Activated CD4-positive, alpha-beta memory T cell treated with anti-CD3 and anti-CD28 coated beads, Interleukin-2, amount 10 ng/mL, durations not matched to agents 7 days and 5 days (primary cell): ENCODE measurements at regions not wholly inside any gene's neighbourhood (a gene's known extent, or its start where the extent isn't known, plus 50 kb on each side); places are given as distances from the start of the nearest gene placed in this dataset.

Source experiments
- CTCF ChIA-PET: fragments of 350-600 bp; sonication (Branson Sonifier 250); formaldehyde crosslinking; loops from one replicate; lab custom pipeline; 2021; ENCODE audit warnings: antibody characterized with exemption, inconsistent platforms; lab: Charles Lee
- POLR2A ChIA-PET: fragments of 350-600 bp; sonication (Branson Sonifier 250); formaldehyde crosslinking; loops from one replicate; lab custom pipeline; 2021; ENCODE audit warnings: antibody characterized with exemption; lab: Charles Lee
- DNase-seq: peaks from one replicate; pipeline ENCODE4 v3.0.0-alpha.2; 2020
- H3K27ac Mint-ChIP-seq: one replicate; pipeline ENCODE4 v1.8.0; 2021; ENCODE audit warnings: mild to moderate bottlenecking, mixed read lengths
- H3K27me3 Mint-ChIP-seq: one replicate; pipeline ENCODE4 v1.8.0; 2021; ENCODE audit warnings: mixed read lengths
- H3K36me3 Mint-ChIP-seq: one replicate; pipeline ENCODE4 v1.8.0; 2021; ENCODE audit warnings: low read depth, mixed read lengths
- H3K4me1 Mint-ChIP-seq: one replicate; pipeline ENCODE4 v1.8.0; 2021; ENCODE audit warnings: mixed read lengths
- H3K4me3 Mint-ChIP-seq: one replicate; pipeline ENCODE4 v1.8.0; 2021; ENCODE audit warnings: mild to moderate bottlenecking, mixed read lengths
- H3K9me3 Mint-ChIP-seq: one replicate; pipeline ENCODE4 v1.8.0; 2021; ENCODE audit warnings: mixed read lengths

DNA sequence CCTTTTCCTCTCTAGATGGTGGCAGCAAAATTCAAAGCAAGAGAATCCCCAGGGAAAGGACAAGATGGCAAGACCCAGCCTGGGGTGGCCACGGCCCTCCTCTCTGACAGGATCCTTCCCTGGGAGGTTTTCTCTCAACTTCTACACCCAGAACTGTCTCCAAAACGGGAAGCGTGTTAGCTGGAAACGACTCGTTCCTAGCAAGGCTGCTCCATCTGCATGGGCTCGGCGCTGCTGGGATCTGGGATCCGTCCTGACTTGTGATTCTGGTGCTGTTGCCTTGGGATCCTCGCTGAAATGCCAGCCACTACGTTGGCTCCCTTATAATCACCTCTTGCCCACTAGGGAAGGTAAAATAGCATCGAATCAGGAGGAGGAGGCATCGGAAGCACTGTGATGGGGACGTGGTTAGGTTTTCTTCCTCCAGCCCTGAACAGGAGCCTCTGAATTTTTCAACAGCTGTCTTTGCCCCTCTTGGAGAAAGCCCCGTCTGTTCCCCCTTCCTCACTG is 514.8 kb upstream of the MYT1L start:
- H3K36me3 Mint-ChIP-seq = no peaks in the 10 kb centered on the region
- no peaks in the 10 kb centered on the region for H3K4me1 Mint-ChIP-seq
- no peak for DNase-seq
- H3K27me3 Mint-ChIP-seq = no peaks in the 10 kb centered on the region
- CTCF ChIA-PET = no interaction called here
- no peak overlapping the region for H3K27ac Mint-ChIP-seq
- H3K9me3 Mint-ChIP-seq = no peaks in the 10 kb centered on the region
- POLR2A ChIA-PET = no interaction called here
- H3K4me3 Mint-ChIP-seq = no peak overlapping the region

DNA sequence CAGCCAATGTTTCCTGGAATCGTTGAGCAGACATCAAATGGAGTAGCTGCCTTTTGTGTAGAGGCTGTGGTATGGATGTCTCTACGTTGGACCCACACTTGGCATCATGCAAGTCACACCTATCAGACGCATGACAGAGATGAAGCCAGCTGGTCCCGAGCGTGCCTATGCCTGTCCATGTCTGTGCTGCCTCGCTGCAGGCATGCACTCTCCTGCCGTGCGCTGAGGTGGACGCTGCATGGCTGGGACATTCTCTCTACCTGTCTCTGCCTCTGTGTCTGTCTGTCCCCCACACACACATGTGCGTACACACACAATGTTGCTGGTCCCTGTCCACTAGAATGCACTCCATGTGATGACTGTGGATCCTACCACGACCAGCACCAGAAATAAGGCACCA is 514.2 kb upstream of the MYT1L start:
- DNase-seq = no peak
- Mint-ChIP-seq H3K36me3 (no peaks in the 10 kb centered on the region), H3K4me3 (no peak overlapping the region), H3K4me1 (no peaks in the 10 kb centered on the region), H3K9me3 (no peaks in the 10 kb centered on the region), H3K27me3 (no peaks in the 10 kb centered on the region), H3K27ac (no peak overlapping the region)
- POLR2A ChIA-PET = no interaction called here
- CTCF ChIA-PET = no interaction called here

DNA sequence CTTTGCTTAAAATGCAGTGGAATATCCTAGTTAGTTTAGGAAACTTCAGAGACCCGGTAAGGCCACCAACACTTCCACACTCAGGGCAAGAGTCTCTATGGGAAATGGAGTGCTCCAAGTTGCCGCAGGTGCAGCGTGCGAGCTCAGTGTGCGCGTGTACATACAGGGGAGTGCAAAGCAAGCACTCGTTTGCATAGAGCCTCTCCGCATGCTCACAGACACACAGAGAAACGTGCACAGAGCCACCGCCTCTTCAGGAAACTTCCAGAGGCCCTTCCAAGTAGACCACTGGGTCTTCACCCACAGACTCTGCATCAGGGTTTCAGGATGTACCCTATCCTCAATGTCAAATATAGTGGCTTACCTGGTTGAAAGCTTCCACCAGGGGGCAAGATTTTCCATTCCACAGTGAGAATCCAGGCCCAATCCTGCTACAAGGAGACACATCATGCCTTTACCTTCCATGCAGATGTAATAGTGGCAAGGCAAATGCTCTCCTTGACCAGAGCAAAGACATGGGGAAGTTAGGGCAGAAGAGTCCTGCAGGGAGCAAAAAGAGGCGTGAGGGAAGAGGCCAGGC is 513.0 kb upstream of the MYT1L start:
- DNase-seq = no peak
- H3K4me1 Mint-ChIP-seq = no peaks in the 10 kb centered on the region
- ChIA-PET POLR2A (no interaction called here), CTCF (no interaction called here)
- H3K27ac Mint-ChIP-seq = no peak overlapping the region
- H3K27me3 Mint-ChIP-seq = no peaks in the 10 kb centered on the region
- no peaks in the 10 kb centered on the region for H3K36me3 Mint-ChIP-seq
- no peak overlapping the region for H3K4me3 Mint-ChIP-seq
- no peaks in the 10 kb centered on the region for H3K9me3 Mint-ChIP-seq

DNA sequence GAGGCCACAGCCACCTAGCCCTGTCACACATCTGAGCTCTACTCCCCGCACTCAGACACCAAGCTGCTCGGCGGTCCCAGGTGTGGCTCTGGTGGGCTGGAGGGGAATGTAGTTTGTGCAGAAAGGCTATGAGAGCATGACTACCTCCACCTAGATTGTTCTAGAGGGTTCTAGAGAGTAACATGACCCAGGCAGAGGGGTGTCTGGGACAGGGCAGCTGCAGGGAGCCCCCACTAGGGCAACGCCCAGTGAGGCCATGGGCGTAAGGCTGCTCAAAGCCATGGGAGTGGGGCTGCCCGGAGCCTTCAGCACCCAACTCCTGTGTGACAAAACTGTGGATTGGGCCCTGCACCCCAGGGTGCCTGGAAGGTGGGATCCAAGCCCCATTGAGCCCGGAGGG is 511.4 kb upstream of the MYT1L start:
- DNase-seq = no peak
- H3K9me3 Mint-ChIP-seq = no peaks in the 10 kb centered on the region
- ChIA-PET POLR2A (no interaction called here), CTCF (no interaction called here)
- H3K36me3 Mint-ChIP-seq = no peaks in the 10 kb centered on the region
- H3K4me3 Mint-ChIP-seq = no peak overlapping the region
- H3K4me1 Mint-ChIP-seq = no peaks in the 10 kb centered on the region
- no peaks in the 10 kb centered on the region for H3K27me3 Mint-ChIP-seq
- H3K27ac Mint-ChIP-seq = no peak overlapping the region

- H3K27ac Mint-ChIP-seq = no peak overlapping the region
These were observed 509.7 kb upstream of the MYT1L start for GRCh38 chr2:2840681-2841300.

GRCh38 chr2:2839782-2840531 is 508.9 kb upstream of the MYT1L start:
- ChIA-PET CTCF (no interaction called here), POLR2A (no interaction called here)
- Mint-ChIP-seq H3K4me3 (no peak overlapping the region), H3K9me3 (no peaks in the 10 kb centered on the region), H3K4me1 (no peaks in the 10 kb centered on the region), H3K36me3 (no peaks in the 10 kb centered on the region), H3K27me3 (no peaks in the 10 kb centered on the region), H3K27ac (no peak overlapping the region)
- DNase-seq = peak; percentile 7

More at GRCh38 chr2:2840681-2841300, 509.7 kb upstream of the MYT1L start:
- Mint-ChIP-seq H3K27me3 (no peaks in the 10 kb centered on the region), H3K36me3 (no peaks in the 10 kb centered on the region), H3K4me1 (no peaks in the 10 kb centered on the region), H3K9me3 (no peaks in the 10 kb centered on the region), H3K4me3 (no peak overlapping the region)
- POLR2A ChIA-PET = no interaction called here
- CTCF ChIA-PET = no interaction called here
- peak; percentile 1 for DNase-seq

DNA sequence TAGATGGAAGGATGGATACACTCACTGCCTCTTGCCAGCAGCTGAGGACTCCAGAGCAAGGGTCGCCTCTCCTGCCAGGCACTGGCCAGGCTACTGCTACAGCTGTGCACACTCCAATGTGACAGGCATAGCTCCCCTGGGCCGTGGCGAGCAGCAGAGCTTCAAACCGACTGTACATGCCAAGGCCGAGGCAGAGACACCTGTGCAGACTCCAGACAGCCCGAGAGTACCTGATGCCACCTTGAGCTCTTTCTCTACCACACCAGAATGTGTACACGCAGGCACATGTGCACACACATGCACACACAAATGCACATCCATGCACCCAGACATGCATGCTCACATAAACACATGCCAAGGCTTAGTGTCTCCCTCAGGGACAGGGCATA is 508.3 kb upstream of the MYT1L start:
- POLR2A ChIA-PET = no interaction called here
- no peaks in the 10 kb centered on the region for H3K9me3 Mint-ChIP-seq
- no peaks in the 10 kb centered on the region for H3K4me1 Mint-ChIP-seq

GRCh38 chr2:2838548-2838845 is 507.4 kb upstream of the MYT1L start:
- POLR2A ChIA-PET = no interaction called here
- no peaks in the 10 kb centered on the region for H3K4me1 Mint-ChIP-seq
- no peak overlapping the region for H3K27ac Mint-ChIP-seq
- peak; percentile 13 for DNase-seq
- no peak overlapping the region for H3K4me3 Mint-ChIP-seq
- no peaks in the 10 kb centered on the region for H3K27me3 Mint-ChIP-seq
- CTCF ChIA-PET = no interaction called here
- no peaks in the 10 kb centered on the region for H3K36me3 Mint-ChIP-seq
- H3K9me3 Mint-ChIP-seq = no peaks in the 10 kb centered on the region

More for the DNA sequence above, 508.3 kb upstream of the MYT1L start:
- H3K4me3 Mint-ChIP-seq = no peak overlapping the region
- peak; percentile 7 for DNase-seq
- CTCF ChIA-PET = no interaction called here
- H3K27ac Mint-ChIP-seq = no peak overlapping the region
- H3K36me3 Mint-ChIP-seq = no peaks in the 10 kb centered on the region
- H3K27me3 Mint-ChIP-seq = no peaks in the 10 kb centered on the region

DNA sequence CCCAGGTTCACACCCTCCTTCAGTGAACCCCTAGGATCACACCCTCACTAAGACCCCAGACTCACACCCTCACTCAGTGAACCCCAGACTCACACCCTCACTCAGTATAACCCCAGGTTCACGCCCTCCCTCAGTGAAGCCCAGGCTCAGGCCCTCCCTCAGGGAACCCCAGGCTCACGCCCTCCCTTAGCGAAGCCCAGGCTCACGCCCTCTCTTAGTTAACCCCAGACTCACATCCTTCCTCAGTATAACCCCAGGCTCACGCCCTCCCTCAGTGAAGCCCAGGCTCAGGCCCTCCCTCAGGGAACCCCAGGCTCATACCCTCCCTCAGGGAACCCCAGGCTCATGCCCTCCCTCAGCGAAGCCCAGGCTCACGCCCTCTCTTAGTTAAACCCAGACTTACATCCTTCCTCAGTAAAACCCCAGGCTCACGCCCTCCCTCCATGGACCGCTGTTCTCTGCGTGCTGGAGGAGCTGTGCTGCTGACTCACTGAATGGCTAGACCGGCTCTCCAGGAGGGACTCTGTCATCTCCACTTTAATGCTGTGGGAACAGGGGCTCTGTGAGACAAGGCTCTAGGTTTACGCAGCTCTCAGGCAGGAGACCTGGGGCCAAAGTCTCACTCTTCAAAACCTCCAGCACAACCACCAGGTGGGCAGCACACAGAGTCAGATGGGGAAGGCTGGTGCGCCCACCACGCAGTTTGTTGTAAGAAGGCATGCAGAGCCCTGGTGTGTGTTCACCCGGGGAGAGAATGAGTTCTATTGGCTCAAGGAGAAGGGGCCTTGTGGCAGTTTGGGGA is 506.9 kb upstream of the MYT1L start:
- POLR2A ChIA-PET = no interaction called here
- H3K27ac Mint-ChIP-seq = no peak overlapping the region

GRCh38 chr2:2836343-2837070 is 505.4 kb upstream of the MYT1L start:
- ChIA-PET POLR2A (no interaction called here), CTCF (no interaction called here)
- Mint-ChIP-seq H3K27ac (no peak overlapping the region), H3K9me3 (no peaks in the 10 kb centered on the region), H3K36me3 (no peaks in the 10 kb centered on the region), H3K4me1 (no peaks in the 10 kb centered on the region), H3K27me3 (no peaks in the 10 kb centered on the region), H3K4me3 (no peak overlapping the region)
- DNase-seq = peak; percentile 2

More for the DNA sequence above, 506.9 kb upstream of the MYT1L start:
- H3K36me3 Mint-ChIP-seq = no peaks in the 10 kb centered on the region
- H3K4me1 Mint-ChIP-seq = no peaks in the 10 kb centered on the region
- H3K27me3 Mint-ChIP-seq = no peaks in the 10 kb centered on the region
- CTCF ChIA-PET = no interaction called here
- DNase-seq = peak; percentile 7
- H3K9me3 Mint-ChIP-seq = no peaks in the 10 kb centered on the region
- no peak overlapping the region for H3K4me3 Mint-ChIP-seq

- no peaks in the 10 kb centered on the region for H3K9me3 Mint-ChIP-seq
- H3K27me3 Mint-ChIP-seq = no peaks in the 10 kb centered on the region
- ChIA-PET CTCF (no interaction called here), POLR2A (no interaction called here)
- no peaks in the 10 kb centered on the region for H3K4me1 Mint-ChIP-seq
- H3K4me3 Mint-ChIP-seq = no peak overlapping the region
- H3K27ac Mint-ChIP-seq = no peak overlapping the region
- no peaks in the 10 kb centered on the region for H3K36me3 Mint-ChIP-seq
- DNase-seq = peak; percentile 11
These were observed 503.6 kb upstream of the MYT1L start for GRCh38 chr2:2834516-2835254.

DNA sequence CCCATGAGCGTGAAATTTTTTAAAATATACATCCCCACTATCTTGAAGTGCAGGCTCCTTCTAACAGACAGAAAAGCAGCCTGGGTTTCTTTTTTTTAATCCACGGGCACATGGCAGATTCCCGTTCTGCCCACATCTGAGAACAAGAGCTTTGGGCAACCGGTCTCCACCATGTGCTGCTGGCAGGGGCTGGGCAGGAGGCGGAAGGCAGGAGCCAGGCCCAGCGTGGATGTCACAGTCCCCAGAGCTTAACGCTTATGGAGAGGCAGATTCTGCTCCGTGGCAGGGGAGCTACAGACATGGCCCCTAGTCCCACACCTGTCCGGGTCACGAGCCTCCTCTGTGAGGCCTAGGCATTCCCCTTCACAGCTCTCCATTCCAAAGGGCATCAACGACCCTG is 503.0 kb upstream of the MYT1L start:
- no peaks in the 10 kb centered on the region for H3K36me3 Mint-ChIP-seq
- no peaks in the 10 kb centered on the region for H3K4me1 Mint-ChIP-seq
- ChIA-PET POLR2A (no interaction called here), CTCF (no interaction called here)
- DNase-seq = peak; percentile 5
- H3K27ac Mint-ChIP-seq = no peak overlapping the region
- H3K4me3 Mint-ChIP-seq = no peak overlapping the region
- no peaks in the 10 kb centered on the region for H3K9me3 Mint-ChIP-seq
- H3K27me3 Mint-ChIP-seq = no peaks in the 10 kb centered on the region
